ENCODE measurements at regions not wholly inside any gene's neighbourhood (a gene's known extent, or its start where the extent isn't known, plus 50 kb on each side); places are given as distances from the start of the nearest gene placed in this dataset.
"Not testable (repeated sequence)": the region's sequence is repeated elsewhere in the genome, so short reads cannot be mapped to it uniquely, and the experiment has no call there.

DNA sequence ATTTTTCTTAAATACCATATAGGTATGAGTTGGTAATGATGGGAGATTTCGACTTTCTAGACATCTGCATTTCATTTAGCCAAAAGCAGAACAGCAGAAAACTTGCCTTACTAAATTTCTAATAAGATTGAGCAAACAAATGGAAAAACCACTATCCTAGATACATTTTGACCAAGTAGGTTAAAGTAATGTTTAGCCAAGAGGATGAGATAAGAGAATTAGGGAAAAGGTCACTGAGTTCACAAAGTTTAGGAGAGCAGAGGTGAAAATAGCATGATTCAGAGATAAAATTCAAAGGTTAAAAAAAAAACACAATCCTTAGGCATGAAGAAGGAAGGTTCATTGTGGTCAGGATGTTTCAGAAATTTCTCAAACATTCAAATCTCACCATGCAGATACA, 450.3 kb downstream of the CD83 start:
- no peak for DNase-seq (ENCODE audit: low spot score)

DNA sequence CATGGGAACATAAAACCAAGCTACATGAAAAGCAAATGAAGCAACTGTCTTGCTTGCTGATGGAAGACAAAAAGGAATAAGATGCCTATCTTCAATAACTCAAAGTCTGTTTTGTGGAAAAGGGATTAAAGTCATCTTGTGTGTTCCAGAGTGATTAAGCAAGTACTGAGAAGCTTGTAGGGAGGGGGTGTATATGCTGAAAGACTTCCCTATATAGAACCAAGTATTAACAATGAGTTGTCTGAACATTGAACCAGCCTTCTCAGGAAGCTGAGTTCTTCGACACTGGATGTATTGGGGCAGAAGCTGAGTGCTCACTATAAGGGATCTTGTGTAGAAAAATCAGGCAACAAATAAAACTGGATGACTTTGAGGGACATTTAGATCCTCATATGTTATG, 451.8 kb downstream of the CD83 start:
- DNase-seq (ENCODE audit: low spot score) = no peak

DNA sequence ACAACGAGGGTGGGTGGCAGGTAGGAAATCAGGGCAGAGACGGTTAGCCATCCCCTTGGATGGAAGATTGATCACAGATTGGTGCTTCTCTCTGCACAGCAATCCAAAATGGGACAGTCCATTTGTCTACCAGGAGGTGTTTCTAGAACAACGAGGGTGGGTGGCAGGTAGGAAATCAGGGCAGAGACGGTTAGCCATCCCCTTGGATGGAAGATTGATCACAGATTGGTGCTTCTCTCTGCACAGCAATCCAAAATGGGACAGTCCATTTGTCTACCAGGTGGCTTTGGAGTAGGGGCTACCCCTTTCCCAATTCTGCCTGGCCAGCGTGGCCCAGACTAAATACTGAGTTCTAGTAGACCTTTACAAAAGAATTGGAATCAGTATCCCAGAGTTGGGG, 452.3 kb downstream of the CD83 start:
- not testable (repeated sequence) for DNase-seq (ENCODE audit: low spot score)

DNA sequence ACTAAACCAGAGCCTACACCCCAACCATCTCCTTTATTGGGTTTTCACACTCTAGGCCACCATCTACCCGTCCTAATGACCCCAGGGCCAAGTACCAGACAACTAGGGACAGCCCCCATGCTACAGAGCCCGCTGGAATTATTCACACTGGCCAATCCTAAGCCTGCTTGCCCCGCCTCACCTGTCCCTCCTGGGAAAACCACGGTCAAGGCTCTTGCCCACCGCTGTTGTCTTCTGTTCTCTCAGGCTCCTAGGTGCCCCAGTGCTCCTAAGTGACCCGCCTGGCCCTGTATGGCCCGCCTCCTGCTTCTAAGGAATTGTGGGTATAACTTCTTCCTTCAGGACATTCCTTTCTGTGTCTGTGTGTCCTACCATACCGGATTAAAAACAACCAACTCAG, 453.4 kb downstream of the CD83 start:
- DNase-seq (ENCODE audit: low spot score) = no peak

DNA sequence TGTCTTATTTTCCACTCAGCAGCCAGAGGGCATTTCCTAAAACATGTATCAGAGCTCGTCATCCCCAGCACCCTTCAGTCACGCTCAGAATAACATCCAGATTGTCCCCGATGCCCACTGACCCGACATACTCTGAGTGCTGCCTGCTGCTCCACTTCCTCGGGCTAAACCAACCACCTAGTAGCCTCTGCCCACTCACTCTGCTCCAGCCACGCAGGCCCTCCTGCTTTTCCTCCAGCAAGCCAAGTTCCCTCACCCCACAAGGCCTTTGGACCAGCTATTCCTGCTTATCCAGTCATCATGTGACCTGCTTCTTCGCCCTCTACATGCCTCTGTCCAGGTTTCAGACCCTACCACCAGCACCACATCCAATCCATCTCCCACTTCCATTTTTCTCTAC, 454.2 kb downstream of the CD83 start:
- DNase-seq (ENCODE audit: low spot score) = no peak

DNA sequence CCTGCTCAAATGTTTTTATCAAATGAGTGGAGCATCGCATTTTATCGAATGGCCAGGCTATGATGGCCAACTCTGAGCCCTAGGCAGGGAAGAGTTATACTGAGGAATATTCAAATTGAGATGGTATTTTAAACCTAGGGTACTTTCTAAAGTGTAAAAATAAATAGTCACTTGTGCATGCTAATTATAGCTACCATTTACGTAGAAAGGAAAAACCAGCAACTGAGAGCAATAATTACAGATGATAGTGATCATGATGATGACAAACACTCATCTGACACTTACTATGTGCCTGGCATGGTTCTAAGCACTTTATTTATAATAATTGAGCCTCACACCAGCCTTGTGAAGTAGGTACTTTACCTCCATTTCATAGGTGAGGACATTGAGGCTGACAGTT, 455.7 kb downstream of the CD83 start:
- DNase-seq (ENCODE audit: low spot score) = no peak

DNA sequence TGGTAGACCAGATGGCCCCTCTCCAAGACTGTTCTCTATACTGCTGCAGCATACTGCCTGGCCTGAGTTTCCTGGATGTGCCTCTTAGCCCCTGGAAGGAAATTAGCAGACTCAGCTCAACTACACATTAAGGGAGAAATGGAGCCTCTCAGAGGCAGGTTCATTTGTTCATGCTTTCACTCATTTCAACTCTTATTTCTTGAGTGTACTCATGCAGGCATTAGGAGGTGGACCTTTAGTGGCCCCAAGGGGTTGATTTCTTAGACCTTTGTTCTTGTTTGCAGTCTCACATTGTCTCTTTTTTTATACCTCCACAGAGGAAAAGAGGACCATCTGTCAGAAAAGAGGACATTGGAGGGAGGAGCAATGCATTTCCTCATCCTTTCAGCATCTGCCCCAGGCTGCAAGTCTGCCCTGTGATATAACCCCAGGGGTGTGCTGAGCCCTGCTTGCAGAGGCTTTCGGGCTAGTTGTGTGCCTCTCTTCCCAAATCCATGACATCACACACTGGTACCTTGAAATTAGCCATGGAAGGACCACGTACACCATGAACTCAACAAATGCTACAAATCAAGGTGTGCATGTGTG, 456.2 kb downstream of the CD83 start:
- DNase-seq (ENCODE audit: low spot score) = no peak

DNA sequence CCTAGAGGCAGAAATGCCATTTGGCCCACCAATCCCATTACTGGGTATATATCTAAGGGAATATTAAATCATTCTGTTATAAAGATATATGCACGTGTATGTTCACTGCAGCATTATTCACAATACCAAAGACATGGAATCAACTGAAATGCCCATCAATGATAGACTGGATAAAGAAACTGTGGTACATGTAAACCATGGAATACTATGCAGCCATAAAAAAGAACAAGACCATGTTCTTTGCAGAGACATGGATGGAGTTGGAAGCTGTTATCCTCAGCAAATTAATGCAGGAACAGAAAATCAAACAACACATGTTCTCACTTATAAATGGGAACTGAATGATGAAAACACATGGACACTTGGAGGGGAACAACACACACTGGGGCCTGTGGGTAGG, 458.4 kb downstream of the CD83 start:
- DNase-seq (ENCODE audit: low spot score) = no peak

DNA sequence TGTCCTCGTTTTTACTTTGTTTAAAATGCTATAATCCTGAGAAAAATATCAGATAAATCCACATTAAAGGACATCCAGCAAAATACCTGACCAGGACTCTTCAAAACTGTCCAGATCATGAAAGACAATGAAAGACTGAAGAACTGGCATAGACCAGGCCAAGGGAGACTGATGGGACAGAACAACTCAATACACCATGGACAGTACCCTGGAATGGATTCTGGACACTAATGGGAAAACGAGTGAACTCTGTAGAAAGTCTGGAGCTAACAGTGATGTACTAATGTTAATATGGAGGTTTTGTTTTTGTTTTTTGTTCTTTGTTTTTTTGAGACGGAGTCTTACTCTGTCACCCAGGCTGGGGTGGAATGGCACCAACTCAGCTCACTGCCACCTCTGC, 461.4 kb downstream of the CD83 start:
- DNase-seq (ENCODE audit: low spot score) = no peak

DNA sequence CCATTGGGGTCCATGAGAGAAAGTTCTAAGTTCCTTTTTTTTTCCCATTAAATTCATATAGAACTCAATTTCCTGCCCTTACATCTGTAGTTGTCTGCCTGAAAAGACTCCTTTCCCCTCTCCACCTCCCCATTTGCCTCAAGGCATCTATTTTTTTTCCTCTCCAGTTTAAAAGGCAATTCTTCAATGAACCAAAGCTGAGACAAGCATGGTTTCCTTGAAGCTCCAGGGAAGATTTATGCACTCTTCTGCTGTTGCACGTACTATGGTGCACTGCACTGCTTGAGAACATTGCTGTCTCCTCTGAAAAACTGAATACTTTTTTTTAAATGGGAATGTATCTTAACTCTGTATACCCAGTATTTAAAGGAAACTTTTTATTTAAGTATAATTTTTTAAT, 465.2 kb downstream of the CD83 start:
- no peak for DNase-seq (ENCODE audit: low spot score)

DNA sequence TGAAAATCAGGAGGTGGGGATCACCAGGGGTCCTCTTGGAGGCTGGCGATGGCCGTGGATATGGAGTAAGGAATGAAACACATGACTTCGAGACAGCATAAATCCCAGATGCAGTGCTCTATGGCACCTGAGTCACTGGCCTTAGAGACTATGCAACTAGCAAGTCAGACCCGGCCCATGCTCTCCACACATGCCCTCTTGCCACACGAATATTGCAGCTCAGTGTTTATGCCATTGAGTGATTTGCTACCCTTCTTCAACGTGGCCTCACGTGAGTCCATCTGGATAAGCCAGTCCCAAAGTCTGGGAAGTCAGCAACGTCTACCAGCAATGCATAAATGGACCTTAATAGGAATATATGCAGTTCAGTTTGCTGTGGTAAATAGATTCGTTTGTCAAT, 466.3 kb downstream of the CD83 start:
- no peak for DNase-seq (ENCODE audit: low spot score)

DNA sequence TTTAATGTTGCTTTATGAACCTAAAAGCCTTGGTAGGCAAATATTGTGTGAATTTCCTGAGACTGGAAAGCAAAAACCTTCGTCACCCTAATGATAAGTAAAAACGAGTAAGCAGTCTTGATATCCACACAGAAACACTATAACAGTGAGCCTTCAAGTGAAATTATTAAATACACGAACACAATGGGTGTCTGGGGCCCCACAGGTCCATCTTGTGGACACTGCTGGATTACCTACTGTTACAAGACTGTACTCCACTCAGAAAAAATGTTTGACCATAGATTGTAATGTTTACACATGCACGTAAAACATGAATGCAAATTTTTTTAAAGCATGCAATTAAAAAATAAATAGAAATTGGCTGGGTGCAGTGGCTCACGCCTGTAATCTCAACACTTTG, 466.9 kb downstream of the CD83 start:
- no peak for DNase-seq (ENCODE audit: low spot score)

DNA sequence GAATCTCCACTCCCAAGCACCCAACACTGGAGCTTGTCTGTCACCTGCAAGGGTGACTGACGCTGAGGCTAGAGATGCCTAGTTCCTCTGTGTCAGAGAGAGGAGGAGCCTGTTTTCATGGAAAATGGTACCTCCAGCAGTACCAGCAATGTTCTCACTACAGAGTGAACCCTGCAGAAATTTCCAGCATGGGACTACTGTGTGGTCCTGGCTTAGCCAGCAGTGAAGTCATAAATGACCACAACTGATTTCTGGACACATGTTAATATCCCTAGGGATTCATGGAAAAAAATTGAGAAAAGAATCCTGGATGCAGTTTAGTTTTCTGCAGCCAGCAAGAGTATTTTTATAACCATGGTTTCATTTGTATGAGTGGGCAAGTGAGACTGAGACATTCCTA, 468.1 kb downstream of the CD83 start:
- DNase-seq (ENCODE audit: low spot score) = no peak

DNA sequence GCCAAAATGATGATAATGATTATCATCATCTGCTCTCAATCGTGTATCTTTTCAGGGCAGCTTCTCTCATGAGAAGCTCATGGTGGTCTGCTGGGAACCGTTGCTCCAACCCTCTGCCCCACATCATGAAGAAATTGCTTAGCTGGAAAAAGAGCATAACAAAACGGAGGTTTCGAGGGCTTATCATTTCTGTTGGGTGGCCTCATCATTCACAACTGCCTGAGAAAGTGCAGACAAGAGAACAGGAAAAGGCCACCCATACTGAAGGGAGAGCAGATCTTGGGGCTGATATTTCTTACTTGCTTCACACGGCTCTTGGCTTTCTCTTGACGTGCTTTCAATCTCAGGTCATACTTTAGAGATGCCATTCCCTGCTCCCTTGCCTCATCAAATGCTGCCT, 471.6 kb downstream of the CD83 start:
- no peak for DNase-seq (ENCODE audit: low spot score)

DNA sequence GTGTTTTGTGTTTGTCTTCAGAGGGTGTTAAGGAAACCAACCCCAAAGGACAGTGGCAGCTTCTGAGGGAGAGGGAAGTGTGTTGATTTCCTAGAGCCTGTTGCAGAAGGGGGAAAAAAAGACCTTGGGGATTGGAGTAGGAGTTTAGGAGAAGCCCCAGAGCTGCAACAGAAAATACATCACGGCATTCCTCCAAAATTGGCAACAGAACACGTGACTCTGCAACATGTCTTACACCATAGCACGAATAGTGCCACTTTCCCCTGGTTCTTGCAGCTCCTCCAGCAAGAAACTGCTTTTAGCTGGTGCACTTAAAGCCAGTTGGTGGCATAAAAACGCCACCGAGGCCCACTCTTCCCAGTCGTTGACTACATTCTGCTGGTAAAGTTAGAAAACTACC, 473.0 kb downstream of the CD83 start:
- DNase-seq (ENCODE audit: low spot score) = no peak

DNA sequence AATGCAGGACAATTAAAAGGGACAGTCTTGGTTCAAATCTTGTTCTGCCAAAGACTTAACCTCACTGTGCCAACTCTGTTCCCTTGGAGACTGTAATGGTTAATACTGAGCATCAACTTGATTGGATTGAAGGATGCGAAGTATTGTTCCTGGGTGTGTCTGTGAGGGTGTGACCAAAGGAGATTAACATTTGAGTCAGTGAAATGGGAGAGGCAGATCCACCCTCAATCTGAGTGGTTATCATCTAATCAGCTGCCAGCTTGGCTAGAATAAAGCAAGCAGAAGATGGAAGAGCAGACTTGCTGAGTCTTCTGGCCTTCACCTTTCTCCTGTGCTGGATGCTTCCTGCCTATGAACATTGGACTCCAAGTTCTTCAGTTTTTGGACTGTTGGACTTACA, 474.4 kb downstream of the CD83 start:
- DNase-seq (ENCODE audit: low spot score) = no peak

DNA sequence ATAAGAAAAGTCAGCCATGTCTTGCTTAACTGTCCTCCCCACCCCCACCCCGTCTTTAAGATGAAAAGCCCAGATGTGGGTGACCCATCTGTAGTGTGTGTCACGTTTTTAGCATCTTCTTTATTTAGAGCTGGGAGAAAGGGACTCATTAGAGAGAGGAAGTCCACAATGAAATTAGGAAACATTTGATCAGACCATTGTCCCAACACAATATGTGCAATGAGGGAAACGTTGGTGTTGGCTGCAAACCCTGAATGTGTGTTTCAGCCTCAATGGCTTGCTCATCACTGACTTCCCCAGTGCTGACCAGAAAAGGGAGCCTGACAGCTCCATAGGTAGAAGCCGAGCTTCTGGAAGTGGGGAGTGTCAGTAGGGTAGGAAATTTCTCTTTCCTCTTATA, 475.7 kb downstream of the CD83 start:
- no peak for DNase-seq (ENCODE audit: low spot score)

DNA sequence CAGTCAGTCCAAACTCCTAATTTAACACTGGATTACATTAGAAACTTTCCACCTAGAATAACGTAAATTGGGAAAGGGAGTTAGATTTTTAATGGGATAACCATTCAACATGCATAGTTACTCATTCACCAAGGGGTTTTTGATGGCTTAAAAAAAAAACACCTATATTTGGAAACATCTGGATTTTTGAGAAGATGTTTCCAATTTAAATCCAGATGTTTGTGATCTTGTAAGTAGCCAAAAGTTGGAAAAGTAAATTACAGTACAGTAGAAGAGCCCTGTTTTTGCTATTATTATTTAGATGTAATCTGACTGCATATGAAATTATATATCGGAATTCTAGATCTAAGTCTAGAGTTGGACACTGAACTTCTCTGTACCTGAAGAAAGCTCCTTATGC, 478.2 kb downstream of the CD83 start:
- no peak for DNase-seq (ENCODE audit: low spot score)

DNA sequence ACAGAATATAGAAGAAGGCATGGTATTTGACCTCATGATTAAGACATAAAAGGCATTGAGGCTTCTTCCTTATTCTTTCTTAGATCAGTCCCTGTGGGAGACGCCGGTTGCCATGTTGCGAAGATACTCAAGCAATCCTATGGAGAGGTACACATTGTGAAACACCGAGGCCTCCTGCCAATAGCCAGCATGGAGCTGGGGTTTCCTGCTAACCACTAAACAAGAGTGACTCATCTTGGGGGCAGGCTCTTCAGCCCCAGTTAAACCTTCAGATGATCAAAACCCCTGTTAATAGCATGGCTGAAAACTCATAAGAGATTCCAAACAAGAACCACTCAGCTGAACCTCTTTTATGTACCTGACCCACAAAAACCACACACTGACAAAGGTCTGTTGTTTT, 478.8 kb downstream of the CD83 start:
- no peak for DNase-seq (ENCODE audit: low spot score)

DNA sequence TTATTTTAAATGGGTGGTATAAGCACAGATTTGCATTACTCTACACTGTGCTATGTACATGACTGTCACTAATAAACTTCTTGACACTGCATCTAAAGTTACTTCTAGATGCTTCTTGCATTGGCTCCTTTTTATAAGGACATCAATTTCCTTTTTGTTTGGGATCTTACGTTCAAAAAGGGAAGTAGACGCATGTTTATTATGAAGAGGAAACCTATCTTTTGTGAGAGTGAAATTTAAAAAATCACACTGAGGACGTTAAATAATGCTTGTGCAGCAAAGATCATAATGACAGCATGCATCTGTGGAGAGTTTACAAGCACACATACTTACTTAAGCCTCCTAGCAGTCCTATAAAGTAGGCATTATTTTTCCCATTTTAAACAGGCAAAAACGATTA, 479.5 kb downstream of the CD83 start:
- DNase-seq (ENCODE audit: low spot score) = no peak

DNA sequence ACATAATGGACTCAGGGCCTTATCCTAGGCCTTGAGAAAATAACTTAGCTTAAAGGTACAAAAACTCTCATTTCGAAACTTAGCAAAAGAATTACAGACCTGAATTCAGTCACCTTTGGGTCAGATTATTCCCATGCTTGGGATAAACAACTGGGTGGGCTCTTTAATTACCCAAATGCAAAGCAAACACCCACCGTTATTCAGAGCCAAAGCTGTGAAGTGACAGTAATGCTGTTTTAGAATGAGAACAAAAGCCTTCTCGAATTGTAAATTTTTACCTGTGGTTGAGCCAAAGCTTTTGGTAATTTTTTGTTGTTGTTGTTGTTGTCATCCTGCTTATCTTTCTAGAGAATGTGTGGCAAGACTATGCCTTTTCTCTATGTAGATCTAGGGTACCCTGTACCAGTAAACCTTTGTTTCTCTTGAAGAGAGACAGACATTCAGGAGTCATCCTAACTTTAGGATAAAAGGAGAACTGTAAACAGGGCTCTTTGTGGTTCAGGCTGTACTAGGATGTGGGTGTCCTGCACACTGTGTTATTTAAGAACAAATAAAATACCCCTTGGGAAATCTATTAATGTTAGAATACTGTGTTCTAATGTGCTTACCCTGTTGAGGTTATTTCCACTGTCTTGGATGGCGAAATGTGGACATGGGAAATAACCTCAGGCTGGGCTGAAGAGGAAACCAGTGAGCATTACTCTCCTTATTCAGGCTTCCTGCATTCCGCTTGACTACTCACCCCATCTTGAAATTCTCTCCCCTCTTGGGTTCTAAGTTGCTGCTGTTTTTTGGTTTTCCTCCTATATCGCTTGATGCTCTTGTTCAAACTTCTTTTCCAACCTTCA, 480.7 kb downstream of the CD83 start:
- DNase-seq (ENCODE audit: low spot score) = no peak

DNA sequence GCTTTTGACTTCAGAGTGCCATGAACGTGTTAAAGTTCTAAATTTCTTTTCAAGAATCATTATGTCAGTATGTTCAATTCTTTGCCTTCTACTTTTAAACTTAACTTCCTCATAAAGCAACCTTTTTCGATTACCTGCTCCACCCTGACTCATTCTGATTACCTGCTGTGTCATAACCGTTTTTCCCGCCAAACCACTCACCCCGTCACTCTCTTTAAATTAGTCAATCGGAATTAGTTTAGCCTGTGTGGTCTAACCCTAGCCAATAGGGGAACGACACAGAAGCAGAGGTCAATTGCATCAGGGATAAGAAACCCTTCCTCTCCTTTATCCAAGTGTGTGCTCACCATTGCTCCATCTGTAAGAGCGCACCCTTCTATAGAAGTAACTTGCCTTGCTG, 482.7 kb downstream of the CD83 start:
- not testable (repeated sequence) for DNase-seq (ENCODE audit: low spot score)

DNA sequence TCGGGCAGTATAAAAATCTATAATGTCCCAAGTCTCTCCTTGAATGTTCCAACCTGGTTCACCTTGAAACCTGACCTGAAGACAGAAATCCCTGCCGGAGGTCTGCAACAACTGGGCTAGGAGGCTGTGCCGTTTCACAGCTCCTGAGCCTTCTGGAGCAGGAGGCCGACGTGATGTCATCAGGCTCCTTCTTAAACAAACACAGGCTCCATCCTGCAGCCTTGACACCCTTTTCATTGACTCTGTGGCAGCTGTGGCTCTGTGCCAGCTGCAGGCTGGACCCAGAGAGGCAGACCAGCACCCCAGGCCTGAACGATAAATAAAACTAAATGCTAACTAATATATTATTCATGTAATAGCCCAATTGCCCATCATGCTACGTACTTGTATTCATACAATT, 483.9 kb downstream of the CD83 start:
- DNase-seq (ENCODE audit: low spot score) = no peak

DNA sequence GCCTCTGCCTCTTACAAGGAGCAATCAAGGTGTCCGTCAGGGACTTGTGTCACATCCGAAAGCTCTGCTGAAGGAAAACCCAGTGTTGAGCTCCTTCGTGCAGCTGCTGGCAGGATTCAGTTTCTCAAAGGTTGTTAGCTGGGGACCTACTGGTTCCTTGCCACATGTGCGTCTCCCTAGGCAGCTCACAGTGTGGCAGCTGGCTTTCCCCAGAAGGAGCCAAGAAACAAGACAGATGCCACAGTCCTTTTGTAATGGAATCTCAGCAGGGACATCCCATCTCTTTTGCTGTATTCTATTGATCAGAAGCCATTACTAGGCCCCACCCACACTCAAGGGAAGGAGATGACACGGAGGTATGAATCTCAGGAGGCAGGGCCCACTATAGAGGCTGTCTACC, 488.8 kb downstream of the CD83 start:
- DNase-seq (ENCODE audit: low spot score) = no peak

Data from CD4-positive, alpha-beta T cell treated with Interleukin-2 at 100 ng/mL for 4 hours (primary cell).